ENCODE measurements at regions not wholly inside any gene's neighbourhood (a gene's known extent, or its start where the extent isn't known, plus 50 kb on each side); places are given as distances from the start of the nearest gene placed in this dataset.
"Not testable (repeated sequence)": the region's sequence is repeated elsewhere in the genome, so short reads cannot be mapped to it uniquely, and the experiment has no call there.

DNA sequence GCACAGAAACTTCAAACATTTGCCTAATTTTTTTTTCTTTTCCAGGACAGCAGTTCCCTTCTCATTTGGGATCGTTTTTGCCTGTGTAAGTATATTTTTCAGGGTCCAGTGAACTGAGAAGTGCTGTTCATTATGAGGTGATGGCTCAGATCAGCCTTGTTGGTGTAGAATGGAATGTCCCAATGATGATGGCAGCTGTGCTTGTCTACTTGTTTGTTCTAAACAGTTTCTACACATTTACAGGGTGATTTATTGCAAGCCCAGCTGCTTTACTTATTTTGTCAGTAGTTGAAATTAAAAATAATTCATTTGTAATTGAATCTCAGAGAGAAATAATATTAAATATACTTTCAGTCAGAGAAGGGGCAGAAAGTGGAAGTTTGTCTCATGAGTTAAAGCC lies 337.6 kb upstream of the SEMA6A start:
- DNase-seq, result no peak

DNA sequence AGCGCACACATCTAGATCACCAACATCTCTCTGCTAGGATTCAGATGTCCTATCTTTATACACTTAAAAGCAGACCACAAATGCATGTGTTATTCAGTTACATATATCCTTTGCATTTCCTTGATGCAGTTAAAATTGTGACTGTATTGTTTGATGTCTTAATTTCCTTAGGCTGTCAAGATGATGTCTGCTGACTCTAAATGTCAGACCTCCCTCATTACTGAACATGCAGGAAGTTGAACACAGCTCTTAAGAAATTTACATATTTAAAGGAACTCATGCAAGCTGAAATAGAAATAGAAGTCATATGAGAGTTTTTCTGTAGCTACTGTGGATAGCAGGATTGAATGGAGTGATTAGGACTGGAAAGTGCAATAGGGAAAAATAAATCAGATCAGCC lies 336.5 kb upstream of the SEMA6A start:
- no peak for DNase-seq

DNA sequence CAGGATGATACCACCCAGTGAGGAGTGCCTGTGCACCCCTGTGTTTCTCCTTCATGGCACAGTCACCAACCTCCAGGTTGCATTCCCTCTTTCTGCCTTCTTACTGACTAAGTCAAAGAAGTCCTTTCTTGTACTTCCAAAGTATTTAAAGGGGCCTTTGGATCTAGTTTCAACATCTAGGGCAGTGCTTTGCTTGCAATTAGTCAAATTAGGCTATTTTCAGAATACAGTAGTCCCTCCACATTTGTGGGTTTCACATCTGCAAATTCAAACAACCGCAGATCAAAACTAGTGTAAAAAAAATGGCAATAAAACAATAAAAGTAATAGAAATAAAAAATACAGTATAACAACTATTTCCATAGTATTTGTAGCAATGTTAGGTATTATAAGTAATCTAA lies 333.9 kb upstream of the SEMA6A start:
- DNase-seq, result no peak

DNA sequence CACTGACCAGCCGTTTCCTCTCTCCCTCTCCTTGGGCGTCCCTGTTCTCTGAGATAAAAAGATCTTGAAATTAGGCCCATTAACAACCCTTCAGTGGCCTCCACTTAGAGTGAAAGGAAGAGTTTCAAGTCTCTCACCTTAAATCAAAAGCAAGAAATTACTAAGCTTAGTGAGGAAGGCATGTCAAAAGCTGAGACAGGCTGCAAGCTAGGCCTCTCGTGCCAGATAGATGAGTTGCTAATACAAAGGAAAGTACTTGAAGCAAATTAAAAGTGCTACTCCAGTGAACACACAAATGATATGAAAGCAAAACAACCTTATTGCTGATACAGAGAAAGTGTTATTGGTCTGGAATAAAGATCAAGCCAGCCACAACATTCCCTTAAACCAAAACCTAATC lies 331.3 kb upstream of the SEMA6A start:
- DNase-seq, result no peak

DNA sequence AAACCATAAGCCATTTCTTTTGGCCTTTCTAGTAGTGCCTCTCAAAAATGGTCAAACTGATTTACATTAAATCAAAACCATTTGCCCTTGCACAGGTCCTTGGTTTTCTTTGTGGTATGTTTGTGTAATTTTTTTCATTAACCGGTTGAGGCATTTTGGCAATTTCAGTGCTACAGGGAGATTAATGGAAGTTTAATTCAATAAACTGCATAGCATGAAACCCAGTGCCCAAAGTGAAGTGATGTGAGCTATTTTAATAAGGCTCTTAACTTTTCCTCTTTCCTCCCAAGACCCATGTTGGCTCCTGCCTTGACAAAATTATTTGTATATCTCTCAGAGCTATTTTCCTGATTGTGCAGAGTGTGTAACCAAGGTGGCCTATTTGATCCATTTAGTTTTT lies 326.2 kb upstream of the SEMA6A start:
- no peak for DNase-seq

DNA sequence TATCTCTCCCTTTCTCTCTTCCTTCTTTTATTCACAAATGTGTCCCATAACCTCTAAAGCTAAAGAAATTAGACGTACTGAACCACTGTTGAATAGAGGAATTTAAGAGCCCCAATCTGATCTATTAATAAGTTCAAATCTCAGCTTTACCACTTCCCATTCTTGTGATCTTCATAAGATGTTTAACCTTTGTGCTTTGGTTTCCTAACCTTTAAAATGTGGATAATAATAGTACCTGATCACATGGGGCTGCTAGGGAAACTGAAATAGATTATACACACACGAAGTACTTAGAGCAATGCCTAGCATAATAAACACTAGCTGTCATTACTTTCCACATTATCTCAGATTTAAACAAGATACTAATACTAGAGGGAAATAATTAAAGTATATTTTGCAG lies 324.3 kb upstream of the SEMA6A start:
- DNase-seq, result no peak

DNA sequence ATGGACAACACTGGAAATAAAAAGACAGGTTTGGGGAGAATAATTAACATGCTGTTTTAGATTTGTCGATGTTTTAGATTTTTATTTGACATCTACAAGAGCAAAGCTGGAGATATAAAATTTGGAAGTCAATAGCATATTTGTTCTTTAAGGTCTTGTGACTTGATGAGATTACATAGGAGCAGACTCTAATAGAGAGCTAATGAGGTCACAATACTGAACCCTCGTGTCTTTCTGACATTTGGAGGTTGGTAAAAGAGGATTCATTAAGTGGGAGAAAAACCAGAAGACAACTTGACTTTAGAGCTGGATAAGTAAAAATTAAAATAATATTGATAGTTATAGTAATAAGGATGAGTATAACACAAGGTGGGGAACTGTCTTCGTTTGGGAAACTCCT lies 322.7 kb upstream of the SEMA6A start:
- DNase-seq, result no peak

DNA sequence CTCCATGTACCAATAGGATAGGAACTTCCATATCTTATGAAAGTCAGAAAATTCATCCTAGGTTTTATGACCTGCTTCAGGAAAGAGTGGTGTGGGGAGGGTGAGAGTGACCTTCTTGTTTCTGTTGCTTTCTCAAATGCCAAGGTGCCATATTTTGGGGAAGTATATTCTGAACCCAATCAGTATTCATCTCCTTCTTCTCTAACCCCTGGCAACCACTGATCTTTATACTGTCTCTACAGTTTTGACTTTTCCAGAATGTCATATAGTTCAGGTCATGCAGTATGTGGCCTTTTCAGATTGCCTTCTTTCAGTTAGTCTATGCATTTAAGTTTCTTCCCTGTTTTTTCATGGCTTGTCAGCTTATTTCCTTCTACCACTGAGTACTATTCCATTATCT lies 321.4 kb upstream of the SEMA6A start:
- no peak for DNase-seq

DNA sequence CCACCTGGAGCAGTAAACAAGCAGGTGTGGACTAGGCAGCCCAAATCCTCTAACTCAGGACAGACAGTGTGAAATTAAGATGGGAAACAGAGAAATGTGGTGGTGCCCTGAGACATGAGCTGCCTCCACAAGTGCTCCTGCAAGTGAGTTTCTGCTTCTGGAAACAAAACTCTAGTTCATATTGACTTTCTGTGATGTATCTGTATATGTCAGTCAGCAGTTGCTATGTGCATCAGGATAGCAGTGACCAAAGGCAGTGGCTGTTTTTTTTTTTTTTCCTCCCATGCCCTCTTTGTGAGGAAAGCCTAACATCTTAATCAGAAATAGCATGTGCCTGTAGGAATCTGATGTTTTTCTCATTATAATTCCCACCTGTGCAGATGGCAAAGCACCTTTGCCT lies 318.4 kb upstream of the SEMA6A start:
- no peak for DNase-seq

DNA sequence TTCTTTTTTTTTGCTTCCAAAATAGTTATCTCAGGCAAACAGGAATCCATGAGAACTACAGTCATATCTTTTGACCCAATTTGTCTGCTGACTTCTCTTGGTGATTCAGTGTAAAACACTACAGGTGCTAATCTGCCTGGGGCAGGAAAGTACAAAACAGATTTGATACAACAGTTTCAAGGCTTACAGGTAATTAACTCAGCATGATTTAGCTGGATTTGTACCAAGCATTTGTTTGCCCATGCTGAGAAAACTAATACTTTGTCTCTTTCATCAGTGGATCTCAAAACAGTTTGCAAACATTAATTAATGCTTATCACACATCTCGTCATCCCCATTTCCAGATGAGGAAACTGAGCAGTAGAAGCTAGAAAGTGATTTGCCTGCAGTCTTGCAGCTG lies 312.5 kb upstream of the SEMA6A start:
- DNase-seq, result no peak

DNA sequence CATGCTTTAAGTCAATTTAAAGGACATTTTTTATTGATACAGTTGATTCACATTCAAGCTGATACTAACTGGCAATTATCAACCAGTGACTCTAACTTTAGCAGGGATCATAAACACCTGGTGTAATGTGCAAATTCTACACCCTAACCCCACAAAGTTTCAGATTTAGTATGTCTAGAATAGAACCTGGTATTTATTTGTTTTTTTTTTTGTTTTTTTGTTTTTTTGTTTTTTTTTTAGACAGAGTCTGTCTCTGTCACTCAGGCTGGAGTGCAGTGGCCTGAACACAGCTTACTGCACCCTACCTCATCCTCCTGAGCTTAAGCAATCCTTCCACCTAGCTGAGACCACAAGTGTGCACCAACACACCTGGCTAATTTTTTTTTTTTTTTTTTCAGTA lies 311.2 kb upstream of the SEMA6A start:
- no peak for DNase-seq

DNA sequence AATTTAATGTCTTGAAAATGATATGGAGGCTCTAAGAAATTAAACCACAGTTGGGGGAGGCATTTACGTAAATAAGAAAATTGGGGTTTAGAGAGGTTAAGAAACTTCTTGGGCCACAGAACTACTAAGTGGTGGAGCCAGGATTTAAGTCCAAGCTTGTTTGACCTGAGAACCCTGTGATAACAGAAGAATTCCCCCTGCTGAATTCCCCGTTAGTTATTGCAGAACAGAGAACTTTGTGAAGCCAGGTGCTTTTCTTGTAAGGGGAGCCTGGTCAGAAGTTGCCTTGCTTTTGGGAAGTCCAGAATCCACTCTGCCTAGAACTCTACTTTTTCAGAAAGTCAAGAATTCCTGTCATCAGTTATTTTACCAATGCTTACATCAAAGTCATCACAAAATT lies 309.3 kb upstream of the SEMA6A start:
- no peak for DNase-seq

DNA sequence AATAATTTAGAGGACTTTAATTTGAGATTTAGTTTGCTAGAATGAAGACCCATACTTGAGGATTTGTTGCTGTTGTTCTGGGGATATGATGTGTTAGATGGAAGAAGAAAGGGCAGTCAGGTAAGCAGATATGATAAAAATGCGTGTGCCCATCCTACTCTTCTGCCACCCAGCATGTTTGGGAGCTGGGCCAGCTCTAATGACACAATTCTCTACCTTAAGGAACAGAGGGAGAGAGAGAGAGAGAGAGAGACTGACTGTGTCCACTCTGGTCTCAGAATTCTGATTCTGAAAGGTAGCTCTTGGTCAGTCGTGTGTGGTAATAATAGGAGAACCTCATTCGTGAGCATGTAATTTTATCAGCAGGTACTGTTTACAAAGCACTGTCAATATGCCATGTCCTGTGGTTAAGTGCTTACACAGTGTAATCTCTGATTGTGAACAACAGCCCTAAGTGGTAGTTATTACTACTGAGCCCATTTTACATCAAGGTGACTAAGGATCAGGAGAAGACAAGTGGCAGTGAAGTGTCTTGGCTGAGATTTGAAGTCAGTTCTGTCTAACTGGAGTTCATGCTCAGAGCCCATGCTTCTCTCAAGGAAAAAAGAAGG lies 307.4 kb upstream of the SEMA6A start:
- DNase-seq, result no peak

DNA sequence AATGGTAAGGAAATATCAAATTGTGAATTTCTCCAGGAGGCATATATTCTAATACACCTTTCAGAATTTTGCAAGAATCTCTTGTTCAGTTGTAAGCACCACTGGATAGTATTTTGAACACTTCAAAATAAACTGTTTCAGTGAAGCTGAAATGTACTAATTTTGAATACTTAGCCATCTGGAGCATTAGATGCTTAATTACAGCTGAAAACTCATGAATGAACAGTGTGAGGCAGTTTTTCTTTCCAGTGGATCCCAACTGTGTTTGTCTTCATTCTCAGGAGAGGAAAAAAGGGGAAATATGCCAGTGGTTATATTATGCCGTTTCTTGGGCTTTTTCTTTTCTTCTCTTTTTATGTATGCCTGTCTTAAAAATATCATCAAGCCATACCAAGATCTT lies 306.0 kb upstream of the SEMA6A start:
- DNase-seq, result no peak

DNA sequence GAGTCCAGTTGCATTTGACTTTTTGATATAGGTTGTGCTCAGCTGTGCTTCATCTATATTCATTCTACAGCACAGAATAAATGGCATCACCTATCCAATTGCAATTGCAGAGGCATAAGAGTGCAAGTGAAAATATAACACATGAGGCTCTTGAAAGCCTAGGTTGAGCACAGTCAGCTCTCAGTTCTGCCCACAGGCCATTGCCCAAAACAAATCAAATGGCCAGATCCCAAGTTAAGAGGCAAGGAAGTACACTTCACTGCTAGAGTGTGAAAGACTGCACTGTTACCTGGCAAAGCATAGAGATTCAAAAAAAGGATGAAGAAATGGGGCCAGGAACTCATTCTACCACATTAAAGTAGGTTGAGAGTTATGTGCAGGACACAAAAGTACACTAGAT lies 305.5 kb upstream of the SEMA6A start:
- DNase-seq, result no peak

DNA sequence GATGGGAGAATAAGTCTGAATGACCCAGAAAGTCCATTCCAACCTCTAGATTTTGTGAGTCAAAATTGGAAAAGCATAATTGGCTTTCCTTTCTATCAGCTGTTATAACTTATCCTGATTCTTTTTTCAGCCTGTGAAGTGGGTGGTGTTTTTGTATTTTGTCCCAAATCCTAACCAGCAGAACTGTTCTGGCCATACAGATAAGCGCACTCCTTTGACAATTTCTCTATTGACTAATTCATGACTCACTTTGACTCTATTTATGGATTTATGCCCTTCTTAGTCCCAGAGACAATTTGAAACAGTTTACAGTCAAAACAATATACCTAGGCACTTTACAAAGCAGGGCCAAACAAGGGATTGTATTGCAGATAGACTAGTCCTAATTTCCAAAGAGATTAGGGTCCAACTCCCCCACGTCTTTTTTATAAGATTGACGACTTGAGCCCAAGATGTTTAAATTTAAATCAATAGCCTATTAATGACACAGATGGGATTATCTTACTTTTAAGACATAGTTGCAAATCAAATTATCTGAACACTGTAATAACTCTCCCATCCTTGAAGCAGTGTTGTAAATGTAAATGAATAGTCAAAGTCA lies 301.7 kb upstream of the SEMA6A start:
- DNase-seq, result no peak

DNA sequence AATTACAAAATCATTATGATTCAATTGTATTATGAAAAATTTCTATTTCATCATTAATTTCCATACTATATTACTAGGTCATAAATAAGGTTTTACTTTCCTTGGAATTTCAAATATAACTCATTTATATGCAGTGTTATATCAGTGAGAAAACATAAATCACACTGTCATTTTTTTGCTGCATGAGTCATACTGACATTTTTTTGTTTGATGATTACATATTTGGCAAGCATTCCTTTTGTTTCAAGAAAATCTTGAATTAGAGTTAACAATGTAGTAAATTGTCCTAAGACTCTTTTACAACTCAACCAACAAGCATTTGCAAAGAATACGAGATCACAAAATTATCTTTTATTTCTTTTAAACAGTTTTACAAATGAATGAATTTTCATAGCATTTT lies 298.4 kb upstream of the SEMA6A start:
- no peak for DNase-seq

DNA sequence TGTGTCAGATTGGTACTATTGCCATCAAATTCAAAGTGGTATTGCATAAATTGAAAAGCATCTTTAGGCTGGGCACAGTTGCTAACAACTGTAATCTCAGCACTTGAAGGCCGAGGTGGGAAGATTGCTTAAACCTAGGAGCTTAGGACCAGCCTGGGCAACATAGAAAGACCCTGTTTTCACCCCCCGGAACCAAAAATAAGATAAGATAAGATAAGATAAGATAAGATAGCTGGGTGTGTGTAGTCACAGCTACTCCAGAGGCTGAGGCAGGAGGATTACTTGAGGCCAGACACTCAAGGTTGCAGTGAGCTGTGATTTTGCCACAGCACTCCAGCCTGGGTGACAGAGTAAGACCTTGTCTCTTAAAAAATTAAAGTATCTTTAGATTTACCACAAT lies 297.9 kb upstream of the SEMA6A start:
- no peak for DNase-seq

DNA sequence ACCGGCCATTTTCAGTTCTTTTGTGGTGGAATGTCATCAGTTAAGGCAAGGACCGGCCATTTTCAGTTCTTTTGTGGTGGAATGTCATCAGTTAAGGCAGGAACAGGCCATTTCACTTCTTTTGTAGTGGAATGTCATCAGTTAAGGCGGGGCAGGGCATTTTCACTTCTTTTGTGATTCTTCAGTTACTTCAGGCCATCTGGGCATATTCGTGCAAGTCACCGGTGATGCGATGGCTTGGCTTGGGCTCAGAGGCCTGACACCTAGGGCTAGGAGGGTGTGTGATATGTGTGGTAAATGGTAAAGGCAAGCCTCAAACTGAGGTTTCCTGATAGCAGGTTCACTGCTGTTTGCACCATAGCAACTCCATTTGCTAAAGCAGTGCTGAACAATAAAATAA lies 293.2 kb upstream of the SEMA6A start:
- DNase-seq, result not testable (repeated sequence)

DNA sequence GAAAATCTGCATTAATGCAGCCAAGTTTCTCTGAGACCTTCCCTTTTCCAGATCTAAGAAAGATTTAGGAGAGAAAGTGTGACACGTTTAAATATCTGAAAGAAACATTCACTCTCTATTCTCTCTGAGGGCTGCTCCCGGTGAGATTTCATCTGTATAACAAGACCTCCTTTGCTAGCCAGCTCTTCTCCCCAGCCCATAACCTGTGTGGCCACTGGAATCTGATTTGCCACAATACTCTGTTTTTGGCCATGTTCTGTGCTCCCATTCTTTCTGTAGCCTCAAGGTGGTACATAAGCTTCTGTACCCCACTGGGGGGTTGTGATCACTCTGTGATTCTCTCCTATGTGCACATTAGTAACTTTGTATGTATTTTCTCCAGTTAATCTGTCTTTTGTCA lies 291.0 kb upstream of the SEMA6A start:
- no peak for DNase-seq

DNA sequence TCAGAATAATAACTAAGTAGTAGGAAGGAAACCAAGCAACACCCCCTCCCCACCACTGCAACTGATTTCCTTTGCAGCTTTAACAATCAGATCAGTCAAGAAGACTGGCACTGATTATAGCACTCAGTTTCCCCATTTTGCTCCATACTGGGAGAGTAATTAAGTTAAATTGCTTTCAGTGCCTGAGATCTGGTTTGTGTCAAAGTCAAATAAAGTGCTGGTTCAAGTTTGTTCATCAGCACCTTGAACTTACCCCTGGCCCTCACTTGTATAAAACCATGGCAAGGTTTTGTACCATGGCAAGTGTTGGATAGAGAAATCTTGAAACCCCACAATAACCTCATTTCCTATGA lies 290.2 kb upstream of the SEMA6A start:
- DNase-seq, result no peak

DNA sequence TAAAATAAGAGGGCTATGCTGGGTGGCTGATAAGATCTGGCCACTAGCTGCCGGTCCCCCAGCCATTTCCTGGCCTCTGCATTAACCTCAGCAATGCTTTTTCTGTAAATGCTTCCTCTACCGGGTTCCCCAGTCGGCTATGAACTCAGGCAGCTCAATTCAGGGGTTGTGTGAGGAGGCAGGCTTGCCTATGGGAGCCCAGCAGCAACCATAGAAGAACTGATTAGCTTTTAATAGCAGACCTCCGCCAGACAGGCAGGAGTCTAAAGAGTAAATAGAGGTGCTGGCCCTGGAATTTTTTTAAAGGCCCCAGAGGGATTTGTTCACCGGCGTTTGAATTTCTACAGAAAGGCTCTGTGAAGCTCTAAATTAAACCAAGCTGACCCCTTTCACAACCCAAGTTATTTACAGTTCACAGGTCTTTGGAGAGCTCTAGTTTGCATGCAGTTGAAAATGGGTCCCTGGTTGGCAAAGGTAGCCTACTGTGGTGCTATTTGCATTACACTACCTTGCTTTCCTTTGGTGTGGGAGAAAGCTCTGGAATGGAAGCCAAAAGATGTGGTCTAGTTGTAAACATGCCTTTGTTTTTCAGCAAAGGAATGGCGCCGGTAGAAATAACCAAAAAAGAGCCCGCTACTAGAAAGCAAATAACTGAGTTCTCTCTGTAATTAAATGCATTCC lies 289.7 kb upstream of the SEMA6A start:
- DNase-seq, result no peak

DNA sequence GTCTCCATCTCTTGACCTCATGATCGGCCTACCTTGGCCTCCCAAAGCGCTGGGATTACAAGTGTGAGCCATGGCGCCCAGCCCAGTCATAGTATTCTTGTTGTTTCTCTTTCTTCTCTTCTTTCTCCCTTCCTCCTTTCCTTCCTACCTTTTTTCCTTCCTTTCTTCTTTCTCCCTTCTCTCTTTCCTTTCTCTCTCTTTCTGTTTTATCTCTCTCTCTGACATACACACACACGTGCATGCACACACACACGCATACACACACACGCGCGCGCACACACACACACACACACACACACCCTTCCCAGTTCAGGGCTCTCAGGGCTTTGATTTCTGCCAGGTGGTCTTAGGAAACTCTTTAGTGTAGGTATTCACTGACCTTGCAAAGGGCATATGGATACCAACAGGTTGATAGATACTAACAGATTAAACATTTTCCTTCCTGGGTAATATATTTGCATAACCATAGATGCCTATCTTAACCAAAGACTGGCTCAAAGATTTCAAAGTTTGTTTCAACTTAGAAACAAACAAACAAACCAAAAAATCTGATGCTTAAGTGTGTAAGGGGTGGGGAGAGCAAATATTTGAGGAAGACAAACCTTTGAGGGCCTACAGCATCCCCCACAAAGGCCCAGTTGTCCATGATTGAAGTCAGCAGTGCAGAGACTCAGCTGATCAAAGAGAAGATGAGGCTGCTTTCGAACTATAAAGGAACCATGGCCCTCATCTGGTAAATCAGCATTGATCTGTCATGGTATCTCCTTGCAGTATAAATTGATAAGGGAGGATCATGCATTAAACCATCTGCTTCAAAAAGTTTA lies 288.2 kb upstream of the SEMA6A start:
- no peak for DNase-seq

DNA sequence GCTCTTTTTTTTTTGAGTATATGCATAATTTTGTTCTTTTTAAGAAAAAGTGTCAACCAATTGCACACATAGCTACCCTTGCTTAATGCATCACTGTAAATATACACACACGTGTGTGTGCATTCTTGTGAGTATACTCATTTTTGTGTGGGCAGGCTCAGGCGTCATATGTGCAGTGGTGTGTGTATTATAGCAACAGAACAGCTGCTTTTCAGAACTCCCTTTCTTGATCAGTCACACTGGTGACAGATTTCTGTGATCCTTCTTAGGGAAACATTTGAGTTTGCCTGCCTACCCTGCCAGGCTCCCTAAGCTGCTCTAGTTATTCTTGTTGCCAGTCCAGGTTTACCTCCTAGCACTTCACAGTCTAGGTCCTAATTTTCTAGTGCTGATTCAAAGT lies 287.0 kb upstream of the SEMA6A start:
- DNase-seq, result no peak

Measured in CD4-positive, alpha-beta T cell treated with Interleukin-17A for 4 hours (primary cell).